ENCODE measurements at regions not wholly inside any gene's neighbourhood (a gene's known extent, or its start where the extent isn't known, plus 50 kb on each side); places are given as distances from the start of the nearest gene placed in this dataset.

GRCh38 chr11:80255021-80255420 lies 814.2 kb upstream of the TENM4 start:
- FAIRE-seq = no peak
- no peak for DNase-seq (ENCODE audit: insufficient read length, low spot score)
- TF ChIP-seq CTCF (IDR thresholded peaks at IDR 0.05; ENCODE audit: insufficient read depth, missing control alignments) = no peak

- FAIRE-seq (no peak), DNase-seq (ENCODE audit: insufficient read length, low spot score) (no peak)
- no peak for TF ChIP-seq CTCF (IDR thresholded peaks at IDR 0.05; ENCODE audit: insufficient read depth, missing control alignments)
Measured at GRCh38 chr11:80241766-80242165, 800.9 kb upstream of the TENM4 start.

- FAIRE-seq (no peak), DNase-seq (ENCODE audit: insufficient read length, low spot score) (no peak)
- TF ChIP-seq CTCF (IDR thresholded peaks at IDR 0.05; ENCODE audit: insufficient read depth, missing control alignments) = no peak
Measured at GRCh38 chr11:80240245-80240644, 799.4 kb upstream of the TENM4 start.

GRCh38 chr11:80239217-80239616 lies 798.4 kb upstream of the TENM4 start:
- TF ChIP-seq CTCF (IDR thresholded peaks at IDR 0.05; ENCODE audit: insufficient read depth, missing control alignments) = no peak
- FAIRE-seq (no peak), DNase-seq (ENCODE audit: insufficient read length, low spot score) (no peak)

GRCh38 chr11:80227915-80228314 lies 787.1 kb upstream of the TENM4 start:
- TF ChIP-seq CTCF (IDR thresholded peaks at IDR 0.05; ENCODE audit: insufficient read depth, missing control alignments) = no peak
- FAIRE-seq (no peak), DNase-seq (ENCODE audit: insufficient read length, low spot score) (no peak)

GRCh38 chr11:80214413-80214812 lies 773.6 kb upstream of the TENM4 start:
- FAIRE-seq = no peak
- TF ChIP-seq CTCF (IDR thresholded peaks at IDR 0.05; ENCODE audit: insufficient read depth, missing control alignments) = no peak
- DNase-seq (ENCODE audit: insufficient read length, low spot score) = no peak

GRCh38 chr11:80211673-80212072 lies 770.8 kb upstream of the TENM4 start:
- FAIRE-seq (no peak), DNase-seq (ENCODE audit: insufficient read length, low spot score) (no peak)
- TF ChIP-seq CTCF (IDR thresholded peaks at IDR 0.05; ENCODE audit: insufficient read depth, missing control alignments) = no peak
